Naive thymus-derived CD4-positive, alpha-beta T cell (primary cell): ENCODE measurements at regions not wholly inside any gene's neighbourhood (a gene's known extent, or its start where the extent isn't known, plus 50 kb on each side); places are given as distances from the start of the nearest gene placed in this dataset.
"Not testable (repeated sequence)": the region's sequence is repeated elsewhere in the genome, so short reads cannot be mapped to it uniquely, and the experiment has no call there.

Experiments used
- ATAC-seq: fragments of 150-1000 bp; cut with Tn5 transposase; 2 replicates; pipeline ENCODE4 v1.10.0; 2021; ENCODE audit warnings: mild to moderate bottlenecking, moderate library complexity
- CTCF ChIA-PET: fragments of 350-600 bp; sonication (Branson Sonifier 250); formaldehyde crosslinking; loops from one replicate; lab custom pipeline; 2021; ENCODE audit warnings: antibody characterized with exemption; lab: Charles Lee
- POLR2A ChIA-PET: fragments of 350-600 bp; sonication (Branson Sonifier 250); formaldehyde crosslinking; loops from one replicate; lab custom pipeline; 2021; ENCODE audit warnings: antibody characterized with exemption, inconsistent platforms; lab: Charles Lee
- DNase-seq, 9 donors: peaks; one replicate each; pipeline versions ENCODE4 v3.0.0 to v3.0.0-alpha.2; 2020 to 2022; ENCODE audit warnings: mixed read lengths in 1 of 9
- H3K27ac ChIP-seq: one replicate; pipeline ENCODE4 v1.7.0; 2013; ENCODE audit warnings: mild to moderate bottlenecking, low read depth, low read length, moderate library complexity
- H3K27me3 ChIP-seq, 2 donors: one replicate each; pipeline ENCODE4 v1.7.0; 2013; ENCODE audit warnings: low read length in 2 of 2, mild to moderate bottlenecking in 2 of 2, moderate library complexity in 2 of 2; ENCODE audit not compliant: control insufficient read depth in 2 of 2, insufficient read depth in 2 of 2
- H3K36me3 ChIP-seq, 3 experiments: 1 replicate in 2 of 3; 2 replicates in 1 of 3; pipeline ENCODE4 v1.7.0; 2013; ENCODE audit warnings: low read length in 3 of 3, mild to moderate bottlenecking in 3 of 3, moderate library complexity in 1 of 3; ENCODE audit not compliant: insufficient read depth in 3 of 3, control insufficient read depth in 2 of 3
- H3K4me1 ChIP-seq, 2 donors: one replicate each; pipeline ENCODE4 v1.7.0; 2013; ENCODE audit warnings: low read length in 2 of 2, mild to moderate bottlenecking in 2 of 2, moderate library complexity in 1 of 2; ENCODE audit not compliant: control insufficient read depth in 2 of 2, insufficient read depth in 2 of 2
- H3K4me3 ChIP-seq: 2 replicates; pipeline ENCODE4 v1.7.0; 2013; ENCODE audit warnings: mild to moderate bottlenecking, low read length
- H3K9me3 ChIP-seq, 3 experiments: 1 replicate in 2 of 3; 2 replicates in 1 of 3; pipeline ENCODE4 v1.7.0; 2013; ENCODE audit warnings: low read length in 3 of 3; ENCODE audit not compliant: control insufficient read depth in 2 of 3
- H3K27ac Mint-ChIP-seq, 9 donors: one replicate each; pipeline ENCODE4 v1.8.0; 2020 to 2022; ENCODE audit warnings: mixed read lengths in 9 of 9, mild to moderate bottlenecking in 8 of 9, moderate library complexity in 5 of 9, inconsistent platforms in 2 of 9
- H3K27me3 Mint-ChIP-seq, 5 donors: one replicate each; pipeline ENCODE4 v1.8.0; 2021 to 2022; ENCODE audit warnings: mixed read lengths in 5 of 5, mild to moderate bottlenecking in 1 of 5
- H3K36me3 Mint-ChIP-seq, 5 donors: one replicate each; pipeline ENCODE4 v1.8.0; 2020 to 2022; ENCODE audit warnings: mixed read lengths in 5 of 5, mild to moderate bottlenecking in 3 of 5, inconsistent platforms in 1 of 5
- H3K4me1 Mint-ChIP-seq, 7 donors: one replicate each; pipeline ENCODE4 v1.8.0; 2020 to 2022; ENCODE audit warnings: mixed read lengths in 7 of 7, mild to moderate bottlenecking in 3 of 7, inconsistent platforms in 1 of 7
- H3K4me3 Mint-ChIP-seq, 10 donors: one replicate each; pipeline ENCODE4 v1.8.0; 2020 to 2022; ENCODE audit warnings: mild to moderate bottlenecking in 10 of 10, mixed read lengths in 10 of 10, moderate library complexity in 6 of 10, inconsistent platforms in 2 of 10
- H3K9me3 Mint-ChIP-seq, 11 donors: one replicate each; pipeline ENCODE4 v1.8.0; 2020 to 2022; ENCODE audit warnings: mixed read lengths in 11 of 11, mild to moderate bottlenecking in 4 of 11, inconsistent platforms in 1 of 11, moderate library complexity in 1 of 11
- intact Hi-C, 2 donors: fragments of 100-400 bp; cut with micrococcal nuclease; formaldehyde crosslinking; loops; one replicate each; pipeline ENCODE4 v1.15.1; 2023

GRCh38 chr12:31897092-31897491 is 62.1 kb upstream of the RESF1 start:
- not testable (repeated sequence) for H3K27me3 Mint-ChIP-seq, H3K27me3 ChIP-seq, H3K36me3 ChIP-seq, DNase-seq, ATAC-seq
- peak overlapping the region; percentile 92 to 99 (median 97) for H3K27ac Mint-ChIP-seq
- H3K4me3 Mint-ChIP-seq = peak overlapping the region; percentile 46 to 92 (median 76)
- intact Hi-C loops = loop anchor here (2.0 to 5.0 kb wide), 5 partner anchors 32 to 575 kb away; no protein-coding TSS in a partner anchor
- ChIA-PET POLR2A (interaction anchor here (1.0 to 5.7 kb wide), 11 partner anchors 10 to 168 kb away, joined by 3 to 103 read pairs (median 7); partner anchors contain the start of genes AMN1 and RESF1), CTCF (interaction anchor here (0.6 to 1.2 kb wide), 4 partner anchors 18 to 154 kb away, joined by 3 to 4 read pairs (median 3); no protein-coding TSS in a partner anchor)
- H3K36me3 Mint-ChIP-seq = peaks cover 17 to 83% (median 28%) of the 10 kb centered on the region in 5 donors
- peak overlapping the region; percentile 74 for H3K27ac ChIP-seq
- H3K4me3 ChIP-seq = peak overlapping the region; percentile 30
- peaks cover 57 to 59% of the 10 kb centered on the region in 2 donors for H3K4me1 ChIP-seq
- H3K4me1 Mint-ChIP-seq = peaks cover 33 to 71% (median 50%) of the 10 kb centered on the region in 7 donors
- H3K9me3 Mint-ChIP-seq = peaks cover 5 to 82% (median 49%) of the 10 kb centered on the region in 11 donors
- H3K9me3 ChIP-seq = peaks cover 4 to 70% (median 9%) of the 10 kb centered on the region in 3 experiments

GRCh38 chr12:31896514-31897039 is 62.6 kb upstream of the RESF1 start:
- no peak overlapping the region for H3K4me3 ChIP-seq
- Mint-ChIP-seq H3K36me3 (peaks cover 17 to 81% (median 28%) of the 10 kb centered on the region in 5 donors), H3K4me1 (peaks cover 33 to 74% (median 51%) of the 10 kb centered on the region in 7 donors), H3K27me3 (peaks cover 0 to 6% (median 0%) of the 10 kb centered on the region in 5 donors), H3K4me3 (peak overlapping the region; percentile 36 to 92 (median 76)), H3K27ac (peak overlapping the region; percentile 92 to 99 (median 97)), H3K9me3 (peaks cover 5 to 83% (median 49%) of the 10 kb centered on the region in 11 donors)
- H3K9me3 ChIP-seq = peaks cover 4 to 70% (median 11%) of the 10 kb centered on the region in 3 experiments
- ChIA-PET CTCF (interaction anchor here (0.6 to 1.4 kb wide), 7 partner anchors 18 to 237 kb away, joined by 3 to 7 read pairs (median 4); partner anchors contain the start of gene ETFBKMT), POLR2A (interaction anchor here (0.7 to 5.7 kb wide), 24 partner anchors 8 to 243 kb away, joined by 3 to 103 read pairs (median 4); partner anchors contain the start of genes AMN1, ETFBKMT and RESF1)
- peak overlapping the region; percentile 86 for H3K27ac ChIP-seq
- DNase-seq = peak; percentile 35 to 96 (median 92)
- H3K4me1 ChIP-seq = peaks cover 61% of the 10 kb centered on the region in 2 donors
- H3K36me3 ChIP-seq = no peaks in the 10 kb centered on the region
- peak; percentile 97 for ATAC-seq
- intact Hi-C loops = loop anchor here (1.0 to 5.0 kb wide), 12 partner anchors 21 to 574 kb away; partner anchors contain the start of genes AMN1 (in 2 of the 2), ETFBKMT (in 2 of the 2) and RESF1 (in 2 of the 2)
- H3K27me3 ChIP-seq = no peaks in the 10 kb centered on the region

- Mint-ChIP-seq H3K36me3 (peaks cover 17 to 85% (median 27%) of the 10 kb centered on the region in 5 donors), H3K9me3 (peaks cover 5 to 88% (median 55%) of the 10 kb centered on the region in 11 donors), H3K27me3 (peaks cover 0 to 6% (median 0%) of the 10 kb centered on the region in 5 donors), H3K27ac (peak overlapping the region; percentile 92 to 99 (median 97)), H3K4me1 (peaks cover 33 to 83% (median 60%) of the 10 kb centered on the region in 7 donors), H3K4me3 (peak overlapping the region in 9 of 10 donors; percentile 36 to 92 (median 68))
- intact Hi-C loops = loop anchor here (1.0 to 5.0 kb wide), 12 partner anchors 20 to 573 kb away; partner anchors contain the start of genes AMN1 (in 2 of the 2), ETFBKMT (in 2 of the 2) and RESF1 (in 2 of the 2)
- CTCF ChIA-PET = interaction anchor here (1.0 to 1.4 kb wide), 4 partner anchors 28 to 236 kb away, joined by 4 to 7 read pairs (median 4); partner anchors contain the start of gene ETFBKMT
- POLR2A ChIA-PET = interaction anchor here (0.7 to 5.7 kb wide), 28 partner anchors 8 to 242 kb away, joined by 3 to 103 read pairs (median 4); partner anchors contain the start of genes AMN1, ETFBKMT and RESF1
- no peaks in the 10 kb centered on the region for H3K27me3 ChIP-seq
- no peaks in the 10 kb centered on the region for H3K36me3 ChIP-seq
- ATAC-seq (no peak), DNase-seq (peak in 1 of 9 donors; percentile 12)
- H3K4me3 ChIP-seq = peak overlapping the region; percentile 41
- peaks cover 4 to 70% (median 11%) of the 10 kb centered on the region in 3 experiments for H3K9me3 ChIP-seq
- H3K4me1 ChIP-seq = peaks cover 70 to 71% of the 10 kb centered on the region in 2 donors
- H3K27ac ChIP-seq = peak overlapping the region; percentile 86
Measured at GRCh38 chr12:31895449-31896150, 63.6 kb upstream of the RESF1 start.

DNA sequence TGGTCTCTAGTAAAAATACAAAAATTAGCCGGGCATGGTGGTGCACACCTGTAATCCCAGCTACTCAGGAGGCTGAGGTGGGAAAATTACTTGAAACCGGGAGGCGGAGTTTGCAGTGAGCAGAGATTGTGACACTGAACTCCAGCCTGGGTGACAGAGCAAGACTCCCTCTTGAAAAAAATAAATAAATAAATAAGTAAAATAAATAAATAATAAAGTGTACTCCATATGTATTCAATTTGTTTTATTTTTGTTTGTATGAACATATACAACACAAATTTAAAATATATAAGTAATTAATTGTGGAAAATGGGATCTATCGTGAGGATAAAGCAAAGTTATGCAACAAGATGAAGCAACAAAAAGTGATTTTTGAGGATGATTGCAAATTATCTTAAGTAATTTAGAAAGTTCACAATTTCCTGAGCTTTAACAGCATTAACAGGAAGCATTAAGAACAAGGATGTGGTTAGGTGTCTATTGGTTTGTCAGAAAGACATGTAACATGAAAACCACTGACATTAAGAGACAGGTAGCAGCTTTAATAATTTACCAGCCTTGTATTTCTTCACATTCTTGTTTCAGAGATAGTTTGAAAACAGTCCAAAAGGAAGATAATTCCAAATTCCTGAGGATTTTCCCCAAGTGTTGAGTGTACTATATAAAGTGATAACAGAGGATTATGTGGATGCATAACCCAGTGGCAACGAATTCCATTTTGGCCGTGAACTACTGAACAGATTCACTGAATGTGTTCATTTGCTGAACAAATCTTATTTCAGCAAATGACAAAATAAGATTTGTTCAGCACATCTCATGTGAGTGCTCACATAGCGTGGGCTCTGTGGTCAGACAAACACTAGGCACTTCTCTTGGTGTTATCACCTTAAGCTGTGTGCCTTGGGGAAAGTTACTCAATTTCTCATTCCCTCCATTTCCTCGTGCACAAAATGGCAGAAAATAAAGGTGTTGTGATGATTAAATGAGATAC is 68.6 kb upstream of the RESF1 start:
- H3K4me1 ChIP-seq = peaks cover 40 to 66% of the 10 kb centered on the region in 2 donors
- no peaks in the 10 kb centered on the region for H3K27me3 ChIP-seq
- Mint-ChIP-seq H3K27ac (peak overlapping the region; percentile 83 to 98 (median 90)), H3K4me3 (peak overlapping the region; percentile 51 to 82 (median 72)), H3K27me3 (no peaks in the 10 kb centered on the region), H3K4me1 (peaks cover 22 to 80% (median 60%) of the 10 kb centered on the region in 7 donors), H3K36me3 (peaks cover 21 to 79% (median 39%) of the 10 kb centered on the region in 5 donors), H3K9me3 (peaks cover 2 to 81% (median 55%) of the 10 kb centered on the region in 11 donors)
- intact Hi-C loops = loop anchor here in 1 of 2 donors (1.0 kb wide), 1 partner anchor 69 kb away; the partner anchor contains the start of gene RESF1
- no peaks in the 10 kb centered on the region for H3K36me3 ChIP-seq
- H3K9me3 ChIP-seq = peaks cover 13 to 48% (median 25%) of the 10 kb centered on the region in 3 experiments
- DNase-seq (peak in 7 of 9 donors; percentile 30 to 77 (median 74)), ATAC-seq (peak; percentile 87)
- H3K4me3 ChIP-seq = peak overlapping the region; percentile 2
- CTCF ChIA-PET = interaction anchor here (0.7 to 1.5 kb wide), 6 partner anchors 16 to 172 kb away, joined by 3 to 5 read pairs (median 4); no protein-coding TSS in a partner anchor
- POLR2A ChIA-PET = interaction anchor here (0.5 to 2.7 kb wide), 20 partner anchors 12 to 234 kb away, joined by 3 to 34 read pairs (median 4); partner anchors contain the start of genes AMN1 and RESF1
- peak overlapping the region; percentile 56 for H3K27ac ChIP-seq

DNA sequence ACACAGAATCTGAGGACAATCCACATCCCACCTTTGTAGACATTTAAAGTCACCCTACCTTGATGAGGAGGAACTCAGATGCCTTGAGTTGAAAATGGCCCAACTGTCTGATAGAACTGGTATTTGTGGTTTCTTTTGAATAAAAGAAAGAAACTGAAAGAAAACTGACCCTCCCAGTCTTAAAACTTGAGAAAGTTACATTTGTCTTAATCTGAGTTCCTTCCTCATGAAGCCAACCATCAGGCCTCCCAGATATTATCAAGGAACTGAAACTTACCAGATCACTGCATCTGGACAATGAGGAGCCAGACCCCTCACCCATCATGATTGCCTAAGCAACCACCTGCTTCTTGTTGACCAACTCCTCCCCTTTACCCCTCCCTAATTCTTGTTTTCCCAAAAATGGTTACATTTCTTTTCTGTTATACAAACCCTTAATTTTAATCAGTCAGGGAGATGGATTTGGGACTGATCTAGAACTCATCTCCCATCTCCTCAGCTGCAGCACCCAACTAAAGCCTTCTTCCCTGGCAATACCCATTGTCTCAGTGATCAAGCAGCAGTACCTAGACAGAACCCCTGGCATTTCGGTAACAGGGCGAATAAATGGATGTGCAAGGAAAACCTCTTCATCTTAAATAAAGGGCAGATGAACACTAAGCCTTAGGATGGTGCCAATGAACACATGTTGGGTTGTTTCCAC is 72.0 kb upstream of the RESF1 start:
- ChIA-PET CTCF (interaction anchor here (1.1 kb wide), 1 partner anchor 155 kb away, joined by 4 read pairs; no protein-coding TSS in a partner anchor), POLR2A (interaction anchor here (0.6 to 2.2 kb wide), 10 partner anchors 9 to 228 kb away, joined by 3 to 9 read pairs (median 4); partner anchors contain the start of genes ETFBKMT and RESF1)
- H3K27me3 ChIP-seq = no peaks in the 10 kb centered on the region
- H3K27ac ChIP-seq = no peak overlapping the region
- Mint-ChIP-seq H3K36me3 (peaks cover 18 to 69% (median 30%) of the 10 kb centered on the region in 5 donors), H3K9me3 (peaks cover 2 to 79% (median 52%) of the 10 kb centered on the region in 11 donors), H3K27me3 (no peaks in the 10 kb centered on the region), H3K4me1 (peaks cover 9 to 58% (median 48%) of the 10 kb centered on the region in 7 donors), H3K27ac (peak overlapping the region; percentile 39 to 93 (median 82)), H3K4me3 (peak overlapping the region in 9 of 10 donors; percentile 1 to 70 (median 43))
- H3K4me3 ChIP-seq = peak overlapping the region; percentile 8
- ATAC-seq = no peak
- H3K36me3 ChIP-seq = no peaks in the 10 kb centered on the region
- H3K4me1 ChIP-seq = peaks cover 15 to 35% of the 10 kb centered on the region in 2 donors
- H3K9me3 ChIP-seq = peaks cover 9 to 28% (median 25%) of the 10 kb centered on the region in 3 experiments
- intact Hi-C loops = no loop called here
- DNase-seq = no peak
